ENCODE measurements at regions not wholly inside any gene's neighbourhood (a gene's known extent, or its start where the extent isn't known, plus 50 kb on each side); places are given as distances from the start of the nearest gene placed in this dataset.

- no peak for DNase-seq (ENCODE audit: low read depth)
These were observed 146.9 kb downstream of the KLF13 start for GRCh38 chr15:31473385-31474058.

- no peak for DNase-seq (ENCODE audit: low read depth)
These were observed 147.6 kb downstream of the KLF13 start for GRCh38 chr15:31474059-31474868.

- no peak for DNase-seq (ENCODE audit: low read depth)
These were observed 149.7 kb downstream of the KLF13 start for GRCh38 chr15:31476236-31476810.

- DNase-seq (ENCODE audit: low read depth): no peak
These were observed 150.2 kb downstream of the KLF13 start for GRCh38 chr15:31476866-31477265.

GRCh38 chr15:31477301-31477700 lies 150.7 kb downstream of the KLF13 start:
- no peak for DNase-seq (ENCODE audit: low read depth)

GRCh38 chr15:31477851-31478701 lies 151.4 kb downstream of the KLF13 start:
- DNase-seq (ENCODE audit: low read depth): no peak

GRCh38 chr15:31478702-31479221 lies 152.1 kb downstream of the KLF13 start:
- no peak for DNase-seq (ENCODE audit: low read depth)

GRCh38 chr15:31480356-31481025 lies 153.9 kb downstream of the KLF13 start:
- no peak for DNase-seq (ENCODE audit: low read depth)

GRCh38 chr15:31481142-31481541 lies 154.5 kb downstream of the KLF13 start:
- no peak for DNase-seq (ENCODE audit: low read depth)

GRCh38 chr15:31482122-31482922 lies 155.7 kb downstream of the KLF13 start:
- DNase-seq (ENCODE audit: low read depth): no peak

GRCh38 chr15:31483053-31483985 lies 156.7 kb downstream of the KLF13 start:
- no peak for DNase-seq (ENCODE audit: low read depth)

GRCh38 chr15:31483986-31484951 lies 157.6 kb downstream of the KLF13 start:
- no peak for DNase-seq (ENCODE audit: low read depth)

- DNase-seq (ENCODE audit: low read depth): no peak
These were observed 158.4 kb downstream of the KLF13 start for GRCh38 chr15:31484986-31485385.

GRCh38 chr15:31485431-31485830 lies 158.8 kb downstream of the KLF13 start:
- DNase-seq (ENCODE audit: low read depth): no peak

GRCh38 chr15:31485911-31486461 lies 159.4 kb downstream of the KLF13 start:
- DNase-seq (ENCODE audit: low read depth): no peak

GRCh38 chr15:31486506-31486905 lies 159.9 kb downstream of the KLF13 start:
- DNase-seq (ENCODE audit: low read depth): no peak

- no peak for DNase-seq (ENCODE audit: low read depth)
These were observed 160.5 kb downstream of the KLF13 start for GRCh38 chr15:31486906-31487695.

All from Daoy (cell line).